HG03095 (cell line): ENCODE measurements at regions not wholly inside any gene's neighbourhood (a gene's known extent, or its start where the extent isn't known, plus 50 kb on each side); places are given as distances from the start of the nearest gene placed in this dataset.

Experiments
- ATAC-seq: cut with Tn5 transposase; IDR thresholded peaks from one replicate; pipeline ENCODE4 v1.9.1; 2021; ENCODE audit warnings: moderate library complexity; ENCODE audit not compliant: unreplicated experiment

GRCh38 chr9:7403839-7404487 is 395.6 kb downstream of the DMAC1 start:
- ATAC-seq: no peak

GRCh38 chr9:7403028-7403389 is 396.6 kb downstream of the DMAC1 start:
- no peak for ATAC-seq

GRCh38 chr9:7402334-7403027 is 397.1 kb downstream of the DMAC1 start:
- no peak for ATAC-seq

- no peak for ATAC-seq
Observed at GRCh38 chr9:7401116-7401515, 398.5 kb downstream of the DMAC1 start.

- ATAC-seq: no peak
Observed at GRCh38 chr9:7394002-7394774, 405.4 kb downstream of the DMAC1 start.

- ATAC-seq: no peak
Observed at GRCh38 chr9:7392148-7392547, 407.4 kb downstream of the DMAC1 start.

- no peak for ATAC-seq
Observed at GRCh38 chr9:7388755-7389154, 410.8 kb downstream of the DMAC1 start.

GRCh38 chr9:7387840-7388239 is 411.7 kb downstream of the DMAC1 start:
- ATAC-seq: no peak

- ATAC-seq: no peak
Observed at GRCh38 chr9:7382304-7382703, 417.3 kb downstream of the DMAC1 start.

GRCh38 chr9:7377489-7377888 is 422.1 kb downstream of the DMAC1 start:
- no peak for ATAC-seq

GRCh38 chr9:7376833-7377232 is 422.7 kb downstream of the DMAC1 start:
- ATAC-seq: no peak

- ATAC-seq: no peak
Observed at GRCh38 chr9:7376213-7376612, 423.4 kb downstream of the DMAC1 start.

- ATAC-seq: no peak
Observed at GRCh38 chr9:7375013-7375511, 424.5 kb downstream of the DMAC1 start.

GRCh38 chr9:7370988-7371387 is 428.6 kb downstream of the DMAC1 start:
- no peak for ATAC-seq

GRCh38 chr9:7370381-7370780 is 429.2 kb downstream of the DMAC1 start:
- no peak for ATAC-seq

- no peak for ATAC-seq
Observed at GRCh38 chr9:7369384-7369821, 430.2 kb downstream of the DMAC1 start.

GRCh38 chr9:7368410-7369292 is 430.9 kb downstream of the DMAC1 start:
- no peak for ATAC-seq

- ATAC-seq: no peak
Observed at GRCh38 chr9:7367726-7368125, 431.9 kb downstream of the DMAC1 start.

- no peak for ATAC-seq
Observed at GRCh38 chr9:7366121-7366520, 433.5 kb downstream of the DMAC1 start.

- no peak for ATAC-seq
Observed at GRCh38 chr9:7363777-7364477, 435.7 kb downstream of the DMAC1 start.
